HCT116 (cell line): ENCODE measurements at regions not wholly inside any gene's neighbourhood (a gene's known extent, or its start where the extent isn't known, plus 50 kb on each side); places are given as distances from the start of the nearest gene placed in this dataset.

Experiments
- ATAC-seq: fragments of 200-7000 bp; cut with Tn5 transposase; 2 replicates; pipeline ENCODE4 v1.9.1; 2020; ENCODE audit warnings: mild to moderate bottlenecking, moderate library complexity
- BruUV-seq: library from RNA; stranded (reverse); fragments of 400-500 nt; replicated peaks from 2 replicates; lab custom pipeline; 2021; lab: Mats Ljungman, UMichigan
- CTCF ChIA-PET: fragments of 300-600 bp; sonication (Branson Sonifier 250); formaldehyde crosslinking; loops from one replicate; lab custom pipeline; 2021; ENCODE audit warnings: antibody characterized with exemption; lab: Charles Lee
- POLR2A ChIA-PET: fragments of 300-600, 350-600 bp; sonication (Branson Sonifier 250); formaldehyde crosslinking; loops from one replicate; lab custom pipeline; 2021; ENCODE audit warnings: antibody characterized with exemption; lab: Charles Lee
- RAD21 ChIA-PET, 2 experiments: fragments of 300-600 bp; sonication (Branson Sonifier 250); formaldehyde crosslinking; loops; one replicate each; lab custom pipeline; 2023; ENCODE audit warnings: low total read pairs in 2 of 2; ENCODE audit not compliant: uncharacterized antibody in 2 of 2, unreplicated experiment in 2 of 2, low non-redundant PET in 1 of 2; lab: Charles Lee
- DNase-seq: peaks from one replicate; pipeline ENCODE4 v3.0.0-alpha.2; 2010; ENCODE audit warnings: low read depth, low spot score
- H2AFZ ChIP-seq: fragments of 200-600 bp; shearing (Covaris generic), sonication (generic); 2 replicates; pipeline ENCODE4 v1.6.1; 2017; ENCODE audit warnings: low read depth, mixed run types, mixed read lengths, antibody characterized with exemption, low read length; ENCODE audit not compliant: poor library complexity, severe bottlenecking
- H3K27ac ChIP-seq: 2 replicates; pipeline ENCODE4 v1.5.1; 2012; ENCODE audit warnings: low read depth, low read length
- H3K27me3 ChIP-seq: fragments of 200-600 bp; sonication (generic); 2 replicates; pipeline ENCODE4 v1.6.1; 2016; ENCODE audit warnings: mixed run types, low read length, mixed read lengths; ENCODE audit not compliant: insufficient read depth
- H3K36me3 ChIP-seq, 2 experiments: fragments of 200-500 bp in 1 of 2; fragments of 200-600 bp in 1 of 2; sonication (Bioruptor generic) in 1 of 2; sonication (generic) in 1 of 2; 2 replicates each; pipeline versions ENCODE4 v1.5.1 to v1.6.1; 2014 to 2016; ENCODE audit warnings: low read length in 2 of 2, inconsistent platforms in 1 of 2, mixed read lengths in 1 of 2, mixed run types in 1 of 2; ENCODE audit not compliant: insufficient read depth in 2 of 2, control insufficient read depth in 1 of 2
- H3K4me1 ChIP-seq, 2 experiments: fragments of 200-600 bp in 1 of 2; sonication (generic) in 1 of 2; 2 replicates each; pipeline versions ENCODE4 v1.5.1 to v1.6.1; 2012 to 2017; ENCODE audit warnings: low read length in 2 of 2, inconsistent platforms in 1 of 2, mild to moderate bottlenecking in 1 of 2, mixed read lengths in 1 of 2, mixed run types in 1 of 2, moderate library complexity in 1 of 2; ENCODE audit not compliant: insufficient read depth in 2 of 2, control insufficient read depth in 1 of 2
- H3K4me2 ChIP-seq: fragments of 200-600 bp; sonication (generic); 2 replicates; pipeline ENCODE4 v1.6.1; 2017; ENCODE audit warnings: mixed run types, low read length, mixed read lengths
- H3K4me3 ChIP-seq, 2 experiments: fragments of 200-600 bp in 1 of 2; sonication (generic) in 1 of 2; replicated peaks in 1 of 2; 2 replicates each; pipeline ENCODE4 v1.5.1; 2011 to 2016; ENCODE audit warnings: low read length in 2 of 2, control low read depth in 1 of 2, low read depth in 1 of 2, mild to moderate bottlenecking in 1 of 2, mixed read lengths in 1 of 2, mixed run types in 1 of 2
- H3K79me2 ChIP-seq: fragments of 200-600 bp; sonication (generic); 2 replicates; pipeline ENCODE4 v1.6.1; 2017; ENCODE audit warnings: mild to moderate bottlenecking, mixed run types, low read length, moderate library complexity, mixed read lengths; ENCODE audit not compliant: insufficient read depth
- H3K9ac ChIP-seq: fragments of 200-600 bp; sonication (generic); 2 replicates; pipeline ENCODE4 v1.6.1; 2016; ENCODE audit warnings: low read length, mixed read lengths
- H3K9me2 ChIP-seq: fragments of 200-600 bp; sonication (generic), shearing (Covaris generic); 2 replicates; pipeline ENCODE4 v1.6.1; 2017; ENCODE audit warnings: mixed run types, mild to moderate bottlenecking, moderate library complexity; ENCODE audit not compliant: insufficient read depth
- H3K9me3 ChIP-seq, 2 experiments: fragments of 200-500 bp in 1 of 2; fragments of 200-600 bp in 1 of 2; sonication (Bioruptor generic) in 1 of 2; sonication (generic) in 1 of 2; 2 replicates each; pipeline ENCODE4 v1.6.1; 2014 to 2017; ENCODE audit warnings: low read length in 2 of 2, mixed read lengths in 2 of 2, inconsistent platforms in 1 of 2, low read depth in 1 of 2, mild to moderate bottlenecking in 1 of 2, mixed run types in 1 of 2, moderate library complexity in 1 of 2; ENCODE audit not compliant: control insufficient read depth in 1 of 2, insufficient read depth in 1 of 2
- H4K20me1 ChIP-seq: fragments of 200-600 bp; sonication (generic), shearing (Covaris generic); 2 replicates; pipeline ENCODE4 v1.6.1; 2017; ENCODE audit warnings: mixed run types, mild to moderate bottlenecking, moderate library complexity; ENCODE audit not compliant: insufficient read depth
- ATF3 ChIP-seq: IDR thresholded peaks from 2 replicates; pipeline ENCODE4 v1.6.1; 2012
- CTCF ChIP-seq, 3 experiments: fragments of 200-600 bp in 1 of 3; sonication (generic) in 1 of 3; IDR thresholded peaks in 2 of 3; conservative IDR thresholded peaks in 1 of 3; 2 replicates each; pipeline ENCODE4 v1.5.1; 2012 to 2017; ENCODE audit warnings: low read depth in 2 of 3, low read length in 2 of 3, antibody characterized with exemption in 1 of 3, borderline replicate concordance in 1 of 3, control low read depth in 1 of 3, mild to moderate bottlenecking in 1 of 3, mixed read lengths in 1 of 3, mixed run types in 1 of 3, moderate library complexity in 1 of 3; ENCODE audit not compliant: insufficient read depth in 1 of 3
- EGR1 ChIP-seq: IDR thresholded peaks from 2 replicates; pipeline ENCODE4 v1.6.1; 2012; ENCODE audit warnings: low read depth
- FOSL1 ChIP-seq: IDR thresholded peaks from 2 replicates; pipeline ENCODE4 v1.6.1; 2012; ENCODE audit warnings: low read depth
- JUND ChIP-seq: IDR thresholded peaks from 2 replicates; pipeline ENCODE4 v1.6.1; 2012
- MAX ChIP-seq: IDR thresholded peaks from 2 replicates; pipeline ENCODE4 v1.6.1; 2012
- RAD21 ChIP-seq: IDR thresholded peaks from 2 replicates; pipeline ENCODE4 v1.6.1; 2012; ENCODE audit warnings: low read depth, mild to moderate bottlenecking
- REST ChIP-seq: IDR thresholded peaks from 2 replicates; pipeline ENCODE4 v1.6.1; 2012; ENCODE audit warnings: low read depth
- SIN3A ChIP-seq: IDR thresholded peaks from 2 replicates; pipeline ENCODE4 v1.6.1; 2012; ENCODE audit warnings: low read depth
- SP1 ChIP-seq: IDR thresholded peaks from 2 replicates; pipeline ENCODE4 v1.6.1; 2012; ENCODE audit warnings: low read depth
- ZBTB33 ChIP-seq: IDR thresholded peaks from 2 replicates; pipeline ENCODE4 v1.6.1; 2011; ENCODE audit warnings: mild to moderate bottlenecking, low read length, moderate library complexity; ENCODE audit not compliant: insufficient replicate concordance; ENCODE audit errors: extremely low read depth
- ZFX ChIP-seq: fragments of 450-650 bp; IDR thresholded peaks from 2 replicates; pipeline ENCODE4 v1.6.1; 2017
- intact Hi-C: fragments of 100-400 bp; cut with micrococcal nuclease; formaldehyde crosslinking; loops from 2 replicates; pipeline ENCODE4 v1.10.0; 2022

GRCh38 chr2:30860003-30860725, 52.9 kb upstream of the CAPN13 start:
- no peak for TF ChIP-seq CTCF (IDR thresholded peaks at IDR 0.05 in 2 of 3, conservative IDR thresholded peaks at IDR 0.05 in 1 of 3; ENCODE audit: borderline replicate concordance in 1 of 3, insufficient read depth in 1 of 3, low read depth in 2 of 3, low read length in 2 of 3)
- no peak for TF ChIP-seq JUND
- TF ChIP-seq FOSL1, result no peak
- no peak for TF ChIP-seq RAD21
- TF ChIP-seq REST, result no peak
- TF ChIP-seq ZBTB33, result no peak
- no peak for TF ChIP-seq ATF3
- no peak for TF ChIP-seq SP1
- no peak for TF ChIP-seq EGR1
- TF ChIP-seq MAX, result no peak
- no peak for TF ChIP-seq ZFX
- TF ChIP-seq SIN3A, result no peak
- intact Hi-C loops, result loop anchor here (5.0 kb wide), 1 partner anchor 693 kb away; no protein-coding TSS in a partner anchor
- ChIA-PET CTCF (interaction anchor here (1.5 to 4.5 kb wide), 3 partner anchors 144 to 309 kb away, joined by 4 to 28 read pairs (median 27); no protein-coding TSS in a partner anchor), POLR2A (no interaction called here), RAD21 (no interaction called here)
- Histone ChIP-seq H3K4me3 (no peak overlapping the region), H3K4me1 (no peaks in the 10 kb centered on the region), H3K27ac (no peak overlapping the region), H3K79me2 (no peaks in the 10 kb centered on the region), H3K27me3 (no peaks in the 10 kb centered on the region), H3K9me2 (no peaks in the 10 kb centered on the region), H3K36me3 (no peaks in the 10 kb centered on the region), H2AFZ (no peak overlapping the region), H3K9me3 (no peaks in the 10 kb centered on the region), H4K20me1 (no peaks in the 10 kb centered on the region), H3K9ac (no peak overlapping the region), H3K4me2 (no peak overlapping the region)
- BruUV-seq, result no TSS peak
- no peak for ATAC-seq
- no peak for DNase-seq
